DND-41 (cell line): ENCODE measurements at regions not wholly inside any gene's neighbourhood (a gene's known extent, or its start where the extent isn't known, plus 50 kb on each side); places are given as distances from the start of the nearest gene placed in this dataset.

ENCODE experiments used
- EZH2 ChIP-seq: IDR thresholded peaks from 3 replicates; pipeline ENCODE4 v1.6.1; 2012; ENCODE audit warnings: borderline replicate concordance, low read depth, mild to moderate bottlenecking, moderate library complexity, low read length, inconsistent platforms; ENCODE audit not compliant: severe bottlenecking
- TF ChIP-seq, protein P1 (sequence below): IDR thresholded peaks from 2 replicates; pipeline ENCODE4 v1.5.1; 2012; ENCODE audit warnings: borderline replicate concordance, low read length, moderate library complexity, mild to moderate bottlenecking; ENCODE audit not compliant: poor library complexity, severe bottlenecking; ENCODE audit errors: extremely low read depth

DNA sequence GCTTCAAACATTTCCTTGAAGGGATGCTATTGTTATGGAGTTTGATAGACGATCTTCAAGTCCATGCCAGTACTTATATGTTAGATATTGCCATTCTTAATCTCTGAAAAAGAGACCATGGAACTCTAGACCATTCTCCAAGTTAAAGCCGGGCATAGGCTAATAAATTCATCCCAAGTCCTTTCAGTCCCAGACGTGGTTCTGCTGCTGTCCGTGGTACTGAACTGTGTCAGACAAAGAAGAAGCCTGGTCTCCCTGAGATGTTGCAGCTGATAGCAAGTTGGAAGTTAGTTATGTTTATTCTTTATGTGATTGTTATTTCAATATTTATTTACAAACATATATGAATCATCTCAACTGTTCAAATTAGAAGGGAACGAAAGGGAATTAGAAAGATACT, 158.7 kb downstream of the NMUR2 start:
- TF ChIP-seq, protein P1, sequence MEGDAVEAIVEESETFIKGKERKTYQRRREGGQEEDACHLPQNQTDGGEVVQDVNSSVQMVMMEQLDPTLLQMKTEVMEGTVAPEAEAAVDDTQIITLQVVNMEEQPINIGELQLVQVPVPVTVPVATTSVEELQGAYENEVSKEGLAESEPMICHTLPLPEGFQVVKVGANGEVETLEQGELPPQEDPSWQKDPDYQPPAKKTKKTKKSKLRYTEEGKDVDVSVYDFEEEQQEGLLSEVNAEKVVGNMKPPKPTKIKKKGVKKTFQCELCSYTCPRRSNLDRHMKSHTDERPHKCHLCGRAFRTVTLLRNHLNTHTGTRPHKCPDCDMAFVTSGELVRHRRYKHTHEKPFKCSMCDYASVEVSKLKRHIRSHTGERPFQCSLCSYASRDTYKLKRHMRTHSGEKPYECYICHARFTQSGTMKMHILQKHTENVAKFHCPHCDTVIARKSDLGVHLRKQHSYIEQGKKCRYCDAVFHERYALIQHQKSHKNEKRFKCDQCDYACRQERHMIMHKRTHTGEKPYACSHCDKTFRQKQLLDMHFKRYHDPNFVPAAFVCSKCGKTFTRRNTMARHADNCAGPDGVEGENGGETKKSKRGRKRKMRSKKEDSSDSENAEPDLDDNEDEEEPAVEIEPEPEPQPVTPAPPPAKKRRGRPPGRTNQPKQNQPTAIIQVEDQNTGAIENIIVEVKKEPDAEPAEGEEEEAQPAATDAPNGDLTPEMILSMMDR = no peak
- no peak for TF ChIP-seq EZH2
